ENCODE measurements at regions not wholly inside any gene's neighbourhood (a gene's known extent, or its start where the extent isn't known, plus 50 kb on each side); places are given as distances from the start of the nearest gene placed in this dataset.

- TF ChIP-seq GATA3 (IDR thresholded peaks at IDR 0.05; ENCODE audit: low read depth, low read length) (no peak), GATA2 (IDR thresholded peaks at IDR 0.05; ENCODE audit: low read depth, low read length) (no peak)
Measured at GRCh38 chr6:167679122-167679736, 147.5 kb upstream of the AFDN start.
